HG03135 (cell line): ENCODE measurements at regions not wholly inside any gene's neighbourhood (a gene's known extent, or its start where the extent isn't known, plus 50 kb on each side); places are given as distances from the start of the nearest gene placed in this dataset.

ENCODE experiments used
- ATAC-seq: cut with Tn5 transposase; IDR thresholded peaks from one replicate; pipeline ENCODE4 v1.9.1; 2021; ENCODE audit warnings: mild to moderate bottlenecking, moderate library complexity; ENCODE audit not compliant: unreplicated experiment

- no peak for ATAC-seq
These were observed 697.0 kb downstream of the LIG4 start for GRCh38 chr13:107518292-107518691.

GRCh38 chr13:107516517-107516916, 698.8 kb downstream of the LIG4 start:
- no peak for ATAC-seq

GRCh38 chr13:107512551-107512950, 702.8 kb downstream of the LIG4 start:
- no peak for ATAC-seq

- no peak for ATAC-seq
These were observed 717.7 kb downstream of the LIG4 start for GRCh38 chr13:107497661-107498060.

- ATAC-seq: no peak
These were observed 722.1 kb downstream of the LIG4 start for GRCh38 chr13:107493266-107493665.

GRCh38 chr13:107482688-107483087, 732.6 kb downstream of the LIG4 start:
- no peak for ATAC-seq

- ATAC-seq: no peak
These were observed 735.2 kb downstream of the LIG4 start for GRCh38 chr13:107480130-107480529.

GRCh38 chr13:107477772-107478379, 737.5 kb downstream of the LIG4 start:
- no peak for ATAC-seq

- ATAC-seq: no peak
These were observed 739.4 kb downstream of the LIG4 start for GRCh38 chr13:107475753-107476453.

GRCh38 chr13:107473253-107473652, 742.1 kb downstream of the LIG4 start:
- ATAC-seq: no peak

- ATAC-seq: no peak
These were observed 748.8 kb downstream of the LIG4 start for GRCh38 chr13:107466326-107467099.

GRCh38 chr13:107462501-107462900, 752.8 kb downstream of the LIG4 start:
- ATAC-seq: no peak

- no peak for ATAC-seq
These were observed 753.6 kb downstream of the LIG4 start for GRCh38 chr13:107461751-107462150.

GRCh38 chr13:107459430-107459829, 755.9 kb downstream of the LIG4 start:
- no peak for ATAC-seq

- ATAC-seq: no peak
These were observed 757.1 kb downstream of the LIG4 start for GRCh38 chr13:107458269-107458668.

GRCh38 chr13:107457686-107458085, 757.6 kb downstream of the LIG4 start:
- ATAC-seq: no peak

- no peak for ATAC-seq
These were observed 758.9 kb downstream of the LIG4 start for GRCh38 chr13:107456431-107456830.

- no peak for ATAC-seq
These were observed 762.5 kb downstream of the LIG4 start for GRCh38 chr13:107452833-107453232.

- ATAC-seq: no peak
These were observed 764.4 kb downstream of the LIG4 start for GRCh38 chr13:107450931-107451330.

GRCh38 chr13:107450431-107450830, 764.9 kb downstream of the LIG4 start:
- ATAC-seq: no peak

- no peak for ATAC-seq
These were observed 767.7 kb downstream of the LIG4 start for GRCh38 chr13:107447591-107447990.

GRCh38 chr13:107441279-107441678, 774.1 kb downstream of the LIG4 start:
- ATAC-seq: no peak
